HCT116 (cell line): ENCODE measurements at regions not wholly inside any gene's neighbourhood (a gene's known extent, or its start where the extent isn't known, plus 50 kb on each side); places are given as distances from the start of the nearest gene placed in this dataset.
"Not testable (repeated sequence)": the region's sequence is repeated elsewhere in the genome, so short reads cannot be mapped to it uniquely, and the experiment has no call there.

Experiments used
- EZH2 ChIP-seq: fragments of 200-600 bp; sonication (generic); IDR thresholded peaks from 2 replicates; pipeline ENCODE4 v1.6.1; 2017; ENCODE audit warnings: antibody characterized with exemption, mixed run types
- POLR2A ChIP-seq: IDR thresholded peaks from 2 replicates; pipeline ENCODE4 v1.7.0; 2011; ENCODE audit warnings: borderline replicate concordance; ENCODE audit not compliant: insufficient read depth, insufficient read length; ENCODE audit errors: extremely low read depth
- SIN3A ChIP-seq: IDR thresholded peaks from 2 replicates; pipeline ENCODE4 v1.6.1; 2012; ENCODE audit warnings: low read depth

GRCh38 chr2:130279551-130279950 lies 63.1 kb upstream of the IMP4 start:
- not testable (repeated sequence) for TF ChIP-seq EZH2, SIN3A, POLR2A
